T-helper 1 cell treated with Interleukin-12 subunit alpha and Interleukin-12 subunit beta and Interleukin-4 antibody, amounts not matched to agents 30 μg/mL and 1 μg/mL, for 36 hours (primary cell): ENCODE measurements at regions not wholly inside any gene's neighbourhood (a gene's known extent, or its start where the extent isn't known, plus 50 kb on each side); places are given as distances from the start of the nearest gene placed in this dataset.

Experiments
- H3K27ac Mint-ChIP-seq: one replicate; pipeline ENCODE4 v1.8.0; 2021; ENCODE audit warnings: mild to moderate bottlenecking, mixed read lengths
- H3K27me3 Mint-ChIP-seq: one replicate; pipeline ENCODE4 v1.8.0; 2021; ENCODE audit warnings: low read depth, mixed read lengths
- H3K36me3 Mint-ChIP-seq: one replicate; pipeline ENCODE4 v1.8.0; 2021; ENCODE audit warnings: low read depth, mixed read lengths
- H3K4me1 Mint-ChIP-seq: one replicate; pipeline ENCODE4 v1.8.0; 2021; ENCODE audit warnings: low read depth, mixed read lengths
- H3K4me3 Mint-ChIP-seq: one replicate; pipeline ENCODE4 v1.8.0; 2021; ENCODE audit warnings: mild to moderate bottlenecking, moderate library complexity, mixed read lengths
- H3K9me3 Mint-ChIP-seq: one replicate; pipeline ENCODE4 v1.8.0; 2021; ENCODE audit warnings: mixed read lengths

GRCh38 chr10:29946953-29947700, 112.3 kb downstream of the JCAD start:
- Mint-ChIP-seq H3K9me3 (no peaks in the 10 kb centered on the region), H3K27me3 (peaks cover 3% of the 10 kb centered on the region), H3K4me1 (peaks cover 2% of the 10 kb centered on the region), H3K36me3 (no peaks in the 10 kb centered on the region), H3K4me3 (no peak overlapping the region), H3K27ac (no peak overlapping the region)

- H3K36me3 Mint-ChIP-seq: no peaks in the 10 kb centered on the region
- H3K4me1 Mint-ChIP-seq: peaks cover 7% of the 10 kb centered on the region
- no peak overlapping the region for H3K4me3 Mint-ChIP-seq
- H3K27ac Mint-ChIP-seq: no peak overlapping the region
- no peaks in the 10 kb centered on the region for H3K9me3 Mint-ChIP-seq
- peaks cover 3% of the 10 kb centered on the region for H3K27me3 Mint-ChIP-seq
These were observed 112.8 kb downstream of the JCAD start for GRCh38 chr10:29946614-29946952.

GRCh38 chr10:29941476-29941875, 117.9 kb downstream of the JCAD start:
- Mint-ChIP-seq H3K4me3 (no peak overlapping the region), H3K4me1 (peaks cover 5% of the 10 kb centered on the region), H3K27ac (no peak overlapping the region), H3K9me3 (no peaks in the 10 kb centered on the region), H3K27me3 (peaks cover 9% of the 10 kb centered on the region), H3K36me3 (no peaks in the 10 kb centered on the region)

GRCh38 chr10:29932991-29933390, 126.4 kb downstream of the JCAD start:
- H3K9me3 Mint-ChIP-seq: peaks cover 7% of the 10 kb centered on the region
- H3K4me3 Mint-ChIP-seq: no peak overlapping the region
- H3K27me3 Mint-ChIP-seq: peaks cover 5% of the 10 kb centered on the region
- no peak overlapping the region for H3K27ac Mint-ChIP-seq
- H3K4me1 Mint-ChIP-seq: no peaks in the 10 kb centered on the region
- H3K36me3 Mint-ChIP-seq: no peaks in the 10 kb centered on the region

- Mint-ChIP-seq H3K36me3 (no peaks in the 10 kb centered on the region), H3K27me3 (no peaks in the 10 kb centered on the region), H3K4me1 (no peaks in the 10 kb centered on the region), H3K4me3 (no peak overlapping the region), H3K27ac (no peak overlapping the region), H3K9me3 (peaks cover 15% of the 10 kb centered on the region)
These were observed 127.6 kb downstream of the JCAD start for GRCh38 chr10:29931833-29932232.

- H3K27ac Mint-ChIP-seq: no peak overlapping the region
- no peak overlapping the region for H3K4me3 Mint-ChIP-seq
- H3K27me3 Mint-ChIP-seq: peaks cover 3% of the 10 kb centered on the region
- H3K9me3 Mint-ChIP-seq: peaks cover 22% of the 10 kb centered on the region
- H3K36me3 Mint-ChIP-seq: no peaks in the 10 kb centered on the region
- no peaks in the 10 kb centered on the region for H3K4me1 Mint-ChIP-seq
These were observed 130.4 kb downstream of the JCAD start for GRCh38 chr10:29929006-29929405.

- H3K9me3 Mint-ChIP-seq: peaks cover 20% of the 10 kb centered on the region
- H3K27ac Mint-ChIP-seq: no peak overlapping the region
- peaks cover 3% of the 10 kb centered on the region for H3K27me3 Mint-ChIP-seq
- H3K36me3 Mint-ChIP-seq: no peaks in the 10 kb centered on the region
- no peaks in the 10 kb centered on the region for H3K4me1 Mint-ChIP-seq
- H3K4me3 Mint-ChIP-seq: no peak overlapping the region
These were observed 132.7 kb downstream of the JCAD start for GRCh38 chr10:29926693-29927048.

- no peaks in the 10 kb centered on the region for H3K4me1 Mint-ChIP-seq
- H3K9me3 Mint-ChIP-seq: peaks cover 17% of the 10 kb centered on the region
- no peak overlapping the region for H3K27ac Mint-ChIP-seq
- peaks cover 3% of the 10 kb centered on the region for H3K27me3 Mint-ChIP-seq
- no peak overlapping the region for H3K4me3 Mint-ChIP-seq
- no peaks in the 10 kb centered on the region for H3K36me3 Mint-ChIP-seq
These were observed 133.4 kb downstream of the JCAD start for GRCh38 chr10:29925771-29926692.

GRCh38 chr10:29924436-29924835, 134.9 kb downstream of the JCAD start:
- no peaks in the 10 kb centered on the region for H3K36me3 Mint-ChIP-seq
- no peak overlapping the region for H3K27ac Mint-ChIP-seq
- H3K4me1 Mint-ChIP-seq: no peaks in the 10 kb centered on the region
- H3K4me3 Mint-ChIP-seq: no peak overlapping the region
- H3K27me3 Mint-ChIP-seq: peaks cover 10% of the 10 kb centered on the region
- peaks cover 17% of the 10 kb centered on the region for H3K9me3 Mint-ChIP-seq

- Mint-ChIP-seq H3K36me3 (no peaks in the 10 kb centered on the region), H3K4me1 (no peaks in the 10 kb centered on the region), H3K4me3 (no peak overlapping the region), H3K9me3 (peaks cover 15% of the 10 kb centered on the region), H3K27me3 (peaks cover 17% of the 10 kb centered on the region), H3K27ac (no peak overlapping the region)
These were observed 135.9 kb downstream of the JCAD start for GRCh38 chr10:29923416-29923965.

GRCh38 chr10:29922892-29923291, 136.5 kb downstream of the JCAD start:
- Mint-ChIP-seq H3K9me3 (peaks cover 15% of the 10 kb centered on the region), H3K27ac (no peak overlapping the region), H3K4me3 (no peak overlapping the region), H3K27me3 (peaks cover 17% of the 10 kb centered on the region), H3K4me1 (no peaks in the 10 kb centered on the region), H3K36me3 (no peaks in the 10 kb centered on the region)

- Mint-ChIP-seq H3K27ac (no peak overlapping the region), H3K4me3 (no peak overlapping the region), H3K9me3 (peaks cover 11% of the 10 kb centered on the region), H3K36me3 (no peaks in the 10 kb centered on the region), H3K27me3 (peaks cover 17% of the 10 kb centered on the region), H3K4me1 (no peaks in the 10 kb centered on the region)
These were observed 137.2 kb downstream of the JCAD start for GRCh38 chr10:29922226-29922625.

GRCh38 chr10:29921071-29921446, 138.3 kb downstream of the JCAD start:
- H3K4me1 Mint-ChIP-seq: no peaks in the 10 kb centered on the region
- peaks cover 21% of the 10 kb centered on the region for H3K27me3 Mint-ChIP-seq
- H3K9me3 Mint-ChIP-seq: peaks cover 4% of the 10 kb centered on the region
- no peak overlapping the region for H3K27ac Mint-ChIP-seq
- no peaks in the 10 kb centered on the region for H3K36me3 Mint-ChIP-seq
- H3K4me3 Mint-ChIP-seq: no peak overlapping the region

GRCh38 chr10:29920408-29921070, 138.8 kb downstream of the JCAD start:
- H3K9me3 Mint-ChIP-seq: no peaks in the 10 kb centered on the region

More at GRCh38 chr10:29920408-29921070, 138.8 kb downstream of the JCAD start:
- H3K4me3 Mint-ChIP-seq: no peak overlapping the region
- no peaks in the 10 kb centered on the region for H3K36me3 Mint-ChIP-seq
- no peak overlapping the region for H3K27ac Mint-ChIP-seq
- peaks cover 21% of the 10 kb centered on the region for H3K27me3 Mint-ChIP-seq
- H3K4me1 Mint-ChIP-seq: no peaks in the 10 kb centered on the region
